Right lung (tissue), 2 donors: ENCODE measurements at regions not wholly inside any gene's neighbourhood (a gene's known extent, or its start where the extent isn't known, plus 50 kb on each side); places are given as distances from the start of the nearest gene placed in this dataset.
A peak's percentile ranks its signal among the peaks of the same experiment; 100 is the strongest.

Experiments used
- DNase-seq, 2 donors: peaks; one replicate each; pipeline ENCODE4 v3.0.0-alpha.2; 2013

GRCh38 chr10:91036807-91037411 lies 116.0 kb upstream of the ANKRD1 start:
- no peak for DNase-seq

- DNase-seq = no peak
Observed at GRCh38 chr10:91038971-91039370, 118.1 kb upstream of the ANKRD1 start.

- DNase-seq = no peak
Observed at GRCh38 chr10:91040343-91040742, 119.5 kb upstream of the ANKRD1 start.

- DNase-seq = no peak
Observed at GRCh38 chr10:91042069-91042468, 121.2 kb upstream of the ANKRD1 start.

GRCh38 chr10:91043173-91043910 lies 122.5 kb upstream of the ANKRD1 start:
- no peak for DNase-seq

- DNase-seq = no peak
Observed at GRCh38 chr10:91046869-91047268, 126.0 kb upstream of the ANKRD1 start.

- DNase-seq = no peak
Observed at GRCh38 chr10:91048380-91048779, 127.5 kb upstream of the ANKRD1 start.

GRCh38 chr10:91049296-91049987 lies 128.6 kb upstream of the ANKRD1 start:
- DNase-seq = no peak

- DNase-seq = no peak
Observed at GRCh38 chr10:91049988-91050360, 129.1 kb upstream of the ANKRD1 start.

- no peak for DNase-seq
Observed at GRCh38 chr10:91050371-91051034, 129.6 kb upstream of the ANKRD1 start.

GRCh38 chr10:91051829-91052228 lies 130.9 kb upstream of the ANKRD1 start:
- DNase-seq = peak; percentile 64 to 74

GRCh38 chr10:91054325-91054724 lies 133.4 kb upstream of the ANKRD1 start:
- no peak for DNase-seq

GRCh38 chr10:91061187-91061586 lies 140.3 kb upstream of the ANKRD1 start:
- DNase-seq = no peak

GRCh38 chr10:91061608-91062007 lies 140.7 kb upstream of the ANKRD1 start:
- peak; percentile 76 to 77 for DNase-seq

GRCh38 chr10:91062091-91062490 lies 141.2 kb upstream of the ANKRD1 start:
- no peak for DNase-seq

- no peak for DNase-seq
Observed at GRCh38 chr10:91071786-91072185, 148.7 kb upstream of the PCGF5 start.

GRCh38 chr10:91073286-91073979 lies 147.0 kb upstream of the PCGF5 start:
- DNase-seq = no peak

GRCh38 chr10:91076991-91077548 lies 143.4 kb upstream of the PCGF5 start:
- DNase-seq = no peak

- peak in 1 of 2 donors; percentile 31 for DNase-seq
Observed at GRCh38 chr10:91077549-91078071, 142.9 kb upstream of the PCGF5 start.

GRCh38 chr10:91080776-91081175 lies 139.7 kb upstream of the PCGF5 start:
- DNase-seq = no peak

GRCh38 chr10:91082447-91082846 lies 138.0 kb upstream of the PCGF5 start:
- no peak for DNase-seq
